Parathyroid adenoma (tissue), 2 donors: ENCODE measurements at regions not wholly inside any gene's neighbourhood (a gene's known extent, or its start where the extent isn't known, plus 50 kb on each side); places are given as distances from the start of the nearest gene placed in this dataset.

Experiments used
- H2AFZ ChIP-seq: fragments of 300-600 bp; sonication (generic); one replicate; pipeline ENCODE4 v1.7.0; 2017; ENCODE audit warnings: antibody characterized with exemption, mild to moderate bottlenecking
- H3K27ac ChIP-seq: fragments of 300-600 bp; sonication (generic); one replicate; pipeline ENCODE4 v1.7.0; 2017
- H3K27me3 ChIP-seq: fragments of 300-600 bp; sonication (generic); one replicate; pipeline ENCODE4 v1.7.0; 2017; ENCODE audit warnings: low read length; ENCODE audit not compliant: control insufficient read depth, insufficient read depth
- H3K36me3 ChIP-seq: fragments of 300-600 bp; sonication (generic); one replicate; pipeline ENCODE4 v1.7.0; 2017; ENCODE audit warnings: low read length; ENCODE audit not compliant: control insufficient read depth, insufficient read depth
- H3K4me1 ChIP-seq: fragments of 300-600 bp; sonication (generic); one replicate; pipeline ENCODE4 v1.7.0; 2017; ENCODE audit warnings: control low read depth
- H3K4me2 ChIP-seq: fragments of 300-600 bp; sonication (generic); one replicate; pipeline ENCODE4 v1.7.0; 2017; ENCODE audit warnings: low read length
- H3K4me3 ChIP-seq: fragments of 300-600 bp; sonication (generic); one replicate; pipeline ENCODE4 v1.7.0; 2017; ENCODE audit warnings: low read depth, low read length
- H3K79me2 ChIP-seq: fragments of 300-600 bp; sonication (generic); one replicate; pipeline ENCODE4 v1.7.0; 2017; ENCODE audit warnings: control low read depth
- H3K9ac ChIP-seq: fragments of 300-600 bp; sonication (generic); one replicate; pipeline ENCODE4 v1.7.0; 2017; ENCODE audit warnings: mild to moderate bottlenecking
- H3K9me3 ChIP-seq: fragments of 300-600 bp; sonication (generic); one replicate; pipeline ENCODE4 v1.7.0; 2017; ENCODE audit warnings: low read length; ENCODE audit not compliant: control insufficient read depth
- CTCF ChIP-seq: fragments of 300-600 bp; sonication (generic); IDR thresholded peaks from one replicate; pipeline ENCODE4 v1.7.0; 2017; ENCODE audit warnings: antibody characterized with exemption, mild to moderate bottlenecking
- donor health status: primary hyperparathyroidism.

GRCh38 chrX:39915596-39915995 is 182.2 kb downstream of the BCOR start:
- Histone ChIP-seq H3K27me3 (no peaks in the 10 kb centered on the region), H3K9me3 (no peaks in the 10 kb centered on the region), H3K27ac (no peak overlapping the region), H3K4me3 (no peak overlapping the region), H3K4me1 (no peaks in the 10 kb centered on the region), H3K9ac (no peak overlapping the region), H2AFZ (no peak overlapping the region), H3K36me3 (no peaks in the 10 kb centered on the region), H3K4me2 (no peak overlapping the region), H3K79me2 (no peaks in the 10 kb centered on the region)
- TF ChIP-seq CTCF: no peak

GRCh38 chrX:39921838-39922237 is 175.9 kb downstream of the BCOR start:
- H3K4me1 ChIP-seq: no peaks in the 10 kb centered on the region
- TF ChIP-seq CTCF: no peak
- no peaks in the 10 kb centered on the region for H3K9me3 ChIP-seq
- H3K36me3 ChIP-seq: no peaks in the 10 kb centered on the region
- no peaks in the 10 kb centered on the region for H3K27me3 ChIP-seq
- no peak overlapping the region for H3K9ac ChIP-seq
- no peak overlapping the region for H2AFZ ChIP-seq
- H3K4me3 ChIP-seq: no peak overlapping the region
- no peak overlapping the region for H3K4me2 ChIP-seq
- H3K27ac ChIP-seq: no peak overlapping the region
- H3K79me2 ChIP-seq: no peaks in the 10 kb centered on the region

- no peaks in the 10 kb centered on the region for H3K27me3 ChIP-seq
- H3K9me3 ChIP-seq: no peaks in the 10 kb centered on the region
- no peak overlapping the region for H3K9ac ChIP-seq
- H2AFZ ChIP-seq: no peak overlapping the region
- H3K4me3 ChIP-seq: no peak overlapping the region
- no peaks in the 10 kb centered on the region for H3K4me1 ChIP-seq
- no peak overlapping the region for H3K27ac ChIP-seq
- no peak for TF ChIP-seq CTCF
- H3K79me2 ChIP-seq: no peaks in the 10 kb centered on the region
- no peak overlapping the region for H3K4me2 ChIP-seq
- no peaks in the 10 kb centered on the region for H3K36me3 ChIP-seq
These were observed 175.3 kb downstream of the BCOR start for GRCh38 chrX:39922488-39922887.

- no peaks in the 10 kb centered on the region for H3K4me1 ChIP-seq
- H2AFZ ChIP-seq: no peak overlapping the region
- no peak overlapping the region for H3K4me2 ChIP-seq
- no peaks in the 10 kb centered on the region for H3K27me3 ChIP-seq
- H3K9ac ChIP-seq: no peak overlapping the region
- no peak overlapping the region for H3K27ac ChIP-seq
- no peaks in the 10 kb centered on the region for H3K36me3 ChIP-seq
- H3K4me3 ChIP-seq: no peak overlapping the region
- H3K9me3 ChIP-seq: no peaks in the 10 kb centered on the region
- TF ChIP-seq CTCF: no peak
- no peaks in the 10 kb centered on the region for H3K79me2 ChIP-seq
These were observed 174.8 kb downstream of the BCOR start for GRCh38 chrX:39922926-39923325.

- Histone ChIP-seq H3K9me3 (no peaks in the 10 kb centered on the region), H3K27ac (no peak overlapping the region), H3K4me1 (no peaks in the 10 kb centered on the region), H3K27me3 (no peaks in the 10 kb centered on the region), H3K4me3 (no peak overlapping the region), H3K9ac (no peak overlapping the region), H3K36me3 (no peaks in the 10 kb centered on the region), H2AFZ (no peak overlapping the region), H3K79me2 (no peaks in the 10 kb centered on the region), H3K4me2 (no peak overlapping the region)
- no peak for TF ChIP-seq CTCF
These were observed 170.4 kb downstream of the BCOR start for GRCh38 chrX:39927380-39927779.
